Transverse colon (tissue), 4 donors: ENCODE measurements at regions not wholly inside any gene's neighbourhood (a gene's known extent, or its start where the extent isn't known, plus 50 kb on each side); places are given as distances from the start of the nearest gene placed in this dataset.

Experiments
- DNase-seq: peaks from one replicate; pipeline ENCODE4 v3.0.0-alpha.2; 2019
- H3K27ac ChIP-seq, 4 donors: fragments of 200-600 bp; sonication (generic); 2 replicates each; pipeline ENCODE4 v1.5.1; 2016 to 2018; ENCODE audit warnings: inconsistent platforms in 4 of 4
- H3K27me3 ChIP-seq: fragments of 200-600 bp; sonication (generic); 2 replicates; pipeline ENCODE4 v1.5.1; 2017; ENCODE audit warnings: inconsistent platforms
- H3K36me3 ChIP-seq, 4 donors: fragments of 200-600 bp; sonication (generic); 2 replicates each; pipeline ENCODE4 v1.5.1; 2017 to 2019; ENCODE audit warnings: inconsistent platforms in 4 of 4
- H3K4me1 ChIP-seq, 4 donors: fragments of 200-600 bp; sonication (generic); 2 replicates each; pipeline ENCODE4 v1.5.1; 2017 to 2020; ENCODE audit warnings: inconsistent platforms in 4 of 4
- H3K4me3 ChIP-seq, 4 donors: fragments of 200-600 bp; sonication (generic); 1 replicate in 1 of 4; 2 replicates in 3 of 4; pipeline versions ENCODE4 v1.5.1 to v1.6.1; 2017 to 2019; ENCODE audit warnings: inconsistent platforms in 4 of 4
- H3K9me3 ChIP-seq, 2 donors: fragments of 200-600 bp; sonication (generic); 2 replicates each; pipeline ENCODE4 v1.5.1; 2017 to 2019; ENCODE audit warnings: inconsistent platforms in 2 of 2
- CTCF ChIP-seq, 5 experiments: fragments of 200-600 bp in 3 of 5; fragments of 450-650 bp in 2 of 5; sonication (generic) in 3 of 5; IDR thresholded peaks; 1 replicate in 2 of 5; 2 replicates in 3 of 5; pipeline ENCODE4 v1.5.1; 2016 to 2017; ENCODE audit warnings: antibody characterized with exemption in 5 of 5, inconsistent platforms in 3 of 5, mild to moderate bottlenecking in 2 of 5, moderate library complexity in 1 of 5
- EP300 ChIP-seq: sonication (generic); formaldehyde crosslinking; IDR thresholded peaks from one replicate; pipeline ENCODE4 v1.6.1; 2017; ENCODE audit warnings: antibody characterized with exemption, low read depth
- POLR2A ChIP-seq: fragments of 450-650 bp; IDR thresholded peaks from one replicate; pipeline ENCODE4 v1.6.1; 2016; ENCODE audit warnings: antibody characterized with exemption, mild to moderate bottlenecking, moderate library complexity
- POLR2AphosphoS5 ChIP-seq, 3 donors: sonication (generic); formaldehyde crosslinking; IDR thresholded peaks; one replicate each; pipeline ENCODE4 v1.6.1; 2016; ENCODE audit warnings: antibody characterized with exemption in 3 of 3
- WGBS, 2 donors: methylation state at CpG; one replicate each; pipeline ENCODE4 v1.1.5; 2018; ENCODE audit warnings: low coverage in 1 of 2; 5-methylcytosine and 5-hydroxymethylcytosine counted together
- in situ Hi-C, 4 donors: fragments of 200-750 bp; cut with MboI; loops; one replicate each; pipeline versions ENCODE4 v1.15.0 to v1.15.1; 2017; ENCODE audit warnings: low sequenced_read_pairs in 3 of 4, low pct_ligation_motif_present in 1 of 4, low pct_unique_long_range_greater_than_20kb in 1 of 4
- intact Hi-C: fragments of 100-400 bp; cut with DNase I; formaldehyde crosslinking; loops from one replicate; pipeline ENCODE4 v1.15.1; 2023; ENCODE audit warnings: low total_unique reads

DNA sequence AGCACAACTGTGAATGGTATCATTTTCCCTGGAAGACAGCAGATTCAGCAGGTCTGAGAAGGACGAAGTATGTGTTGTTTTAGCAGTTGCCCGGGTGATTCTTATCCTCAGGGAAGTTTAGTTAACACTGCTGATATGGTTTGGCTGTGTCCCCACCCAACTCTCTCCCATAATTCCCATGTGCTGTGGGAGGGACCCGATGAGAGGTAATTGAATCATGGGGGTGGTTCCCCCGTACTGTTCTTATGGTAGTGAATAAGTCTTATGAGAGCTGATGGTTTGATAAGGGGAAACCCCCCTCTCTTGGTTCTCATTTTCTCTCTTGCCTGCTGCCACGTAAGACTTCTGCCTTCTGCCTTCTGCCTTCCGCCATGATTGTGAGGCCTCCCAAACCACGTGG is 81.0 kb upstream of the UBAC2 start:
- peaks cover 13% of the 10 kb centered on the region for H3K27me3 ChIP-seq
- no peak overlapping the region for H3K27ac ChIP-seq
- WGBS, 2 donors, result 69 to 72% methylated on average over 3 to 7 of the region's 7 CpGs
- TF ChIP-seq CTCF (IDR thresholded peaks at IDR 0.05) (no peak), EP300 (no peak), POLR2AphosphoS5 (IDR thresholded peaks at IDR 0.05) (no peak), POLR2A (no peak)
- no peaks in the 10 kb centered on the region for H3K9me3 ChIP-seq
- H3K36me3 ChIP-seq, result no peaks in the 10 kb centered on the region
- H3K4me3 ChIP-seq, result no peak overlapping the region
- in situ Hi-C loops, result no loop called here
- H3K4me1 ChIP-seq, result no peaks in the 10 kb centered on the region
- intact Hi-C loops, result no loop called here
- no peak for DNase-seq

DNA sequence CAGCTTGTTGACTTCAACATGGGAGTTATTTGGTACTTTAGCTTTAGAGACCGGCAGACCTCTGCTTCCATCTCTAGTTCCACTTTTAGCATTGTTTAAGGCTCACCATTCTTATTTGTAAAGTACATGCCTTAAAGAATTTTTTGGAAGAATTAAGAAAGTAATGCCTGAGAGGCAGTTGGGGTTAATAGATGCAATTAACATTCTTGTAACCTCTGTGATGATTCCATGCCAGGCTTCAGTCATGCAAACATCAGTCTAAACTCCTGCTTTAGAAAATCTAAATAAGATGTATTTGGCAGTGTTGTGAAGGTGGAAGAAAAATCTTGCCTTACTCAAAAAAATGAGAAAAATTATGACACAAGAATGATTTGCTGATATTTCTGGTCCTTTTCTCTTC is 79.9 kb upstream of the UBAC2 start:
- Histone ChIP-seq H3K9me3 (no peaks in the 10 kb centered on the region), H3K36me3 (no peaks in the 10 kb centered on the region), H3K27me3 (peaks cover 13% of the 10 kb centered on the region), H3K4me3 (no peak overlapping the region), H3K27ac (no peak overlapping the region), H3K4me1 (no peaks in the 10 kb centered on the region)
- DNase-seq, result no peak
- intact Hi-C loops, result no loop called here
- WGBS, 2 donors, result 89 to 91% methylated on average over 1 of the region's 1 CpG
- in situ Hi-C loops, result no loop called here
- TF ChIP-seq CTCF (IDR thresholded peaks at IDR 0.05) (no peak), POLR2A (no peak), EP300 (no peak), POLR2AphosphoS5 (IDR thresholded peaks at IDR 0.05) (no peak)

- no peak overlapping the region for H3K27ac ChIP-seq
- 58 to 85% methylated on average over 1 to 2 of the region's 2 CpGs for WGBS, 2 donors
- H3K27me3 ChIP-seq, result peaks cover 13% of the 10 kb centered on the region
- in situ Hi-C loops (no loop called here), intact Hi-C loops (no loop called here)
- no peaks in the 10 kb centered on the region for H3K9me3 ChIP-seq
- H3K36me3 ChIP-seq, result no peaks in the 10 kb centered on the region
- no peaks in the 10 kb centered on the region for H3K4me1 ChIP-seq
- DNase-seq, result no peak
- no peak overlapping the region for H3K4me3 ChIP-seq
- TF ChIP-seq POLR2A, result no peak
These were observed 78.5 kb upstream of the UBAC2 start for GRCh38 chr13:99122171-99122570.

DNA sequence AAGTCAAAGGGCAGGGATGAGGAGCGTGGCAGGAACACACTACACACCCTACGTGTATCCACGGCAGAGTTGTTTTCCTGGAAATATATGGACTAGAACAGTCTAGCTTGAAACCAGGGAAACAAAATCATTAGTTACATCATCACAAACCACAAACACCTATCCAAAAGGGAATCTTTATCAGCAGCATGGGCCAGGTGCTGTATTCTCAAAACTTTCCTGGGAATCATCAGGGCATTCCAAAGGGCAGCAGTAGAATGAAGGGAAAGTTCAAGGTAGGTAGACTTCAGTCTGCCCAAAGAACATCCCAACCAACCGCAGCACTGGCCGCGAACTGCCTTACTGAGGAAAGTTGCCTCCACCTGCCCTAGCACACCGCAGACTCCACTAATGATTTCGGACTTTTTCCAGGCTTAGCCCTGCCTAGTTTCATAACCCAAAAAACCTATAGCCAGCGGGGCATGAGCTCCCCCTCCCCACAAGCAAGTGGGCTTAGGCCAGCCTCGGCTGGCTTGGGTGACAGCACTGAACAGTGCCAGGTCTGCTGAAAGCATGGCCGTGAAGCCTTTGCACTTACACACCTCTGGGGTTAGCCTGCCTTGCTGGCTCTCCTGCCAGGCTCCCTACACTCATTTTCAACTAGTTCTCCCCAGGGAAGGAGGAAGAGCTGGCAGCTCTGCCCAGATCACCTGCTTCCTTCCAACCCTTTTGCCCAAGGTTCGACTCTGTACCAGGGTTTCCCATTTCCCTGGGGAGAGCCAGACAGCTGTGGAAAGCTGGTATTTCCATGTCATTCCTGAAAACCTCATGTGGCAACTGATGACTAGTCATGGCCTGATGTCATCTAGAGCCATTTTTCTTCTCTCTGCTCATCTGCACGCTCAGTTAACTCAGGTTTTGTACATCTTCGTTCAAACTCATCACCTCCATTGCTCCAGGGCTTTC is 77.3 kb upstream of the UBAC2 start:
- no peaks in the 10 kb centered on the region for H3K9me3 ChIP-seq
- no peaks in the 10 kb centered on the region for H3K4me1 ChIP-seq
- H3K27ac ChIP-seq, result no peak overlapping the region
- DNase-seq, result no peak
- no peak for TF ChIP-seq POLR2A
- TF ChIP-seq EP300, result no peak
- no peak for TF ChIP-seq CTCF (IDR thresholded peaks at IDR 0.05)
- TF ChIP-seq POLR2AphosphoS5 (IDR thresholded peaks at IDR 0.05), result no peak
- H3K36me3 ChIP-seq, result no peaks in the 10 kb centered on the region
- H3K4me3 ChIP-seq, result no peak overlapping the region
- WGBS, 2 donors, result 89 to 97% methylated on average over 6 to 14 of the region's 14 CpGs
- in situ Hi-C loops, result no loop called here
- peaks cover 13% of the 10 kb centered on the region for H3K27me3 ChIP-seq
- intact Hi-C loops, result no loop called here

- H3K27me3 ChIP-seq, result peaks cover 13% of the 10 kb centered on the region
- H3K27ac ChIP-seq, result no peak overlapping the region
- TF ChIP-seq CTCF (IDR thresholded peaks at IDR 0.05) (no peak), EP300 (no peak)
- H3K4me1 ChIP-seq, result no peaks in the 10 kb centered on the region
- H3K36me3 ChIP-seq, result no peaks in the 10 kb centered on the region
- no peak for DNase-seq
- no peak overlapping the region for H3K4me3 ChIP-seq
- 77 to 100% methylated on average over 1 of the region's 1 CpG for WGBS, 2 donors
- H3K9me3 ChIP-seq, result no peaks in the 10 kb centered on the region
- intact Hi-C loops, result no loop called here
- in situ Hi-C loops, result no loop called here
These were observed 76.6 kb upstream of the UBAC2 start for GRCh38 chr13:99124046-99124400.
